Brain microvascular endothelial cell (primary cell): ENCODE measurements at regions not wholly inside any gene's neighbourhood (a gene's known extent, or its start where the extent isn't known, plus 50 kb on each side); places are given as distances from the start of the nearest gene placed in this dataset.
"Not testable (repeated sequence)": the region's sequence is repeated elsewhere in the genome, so short reads cannot be mapped to it uniquely, and the experiment has no call there.

Experiments used
- DNase-seq: peaks from one replicate; pipeline ENCODE4 v3.0.0-alpha.2; 2020
- H3K27ac ChIP-seq: fragments of 250-450 bp; sonication (Bioruptor Pico); 2 replicates; pipeline ENCODE4 v1.5.1; 2020; ENCODE audit warnings: mild to moderate bottlenecking, moderate library complexity
- H3K27me3 ChIP-seq: fragments of 250-450 bp; sonication (Bioruptor Pico); replicated peaks from 2 replicates; pipeline ENCODE4 v1.5.1; 2020; ENCODE audit warnings: mild to moderate bottlenecking
- H3K36me3 ChIP-seq: fragments of 250-450 bp; sonication (Bioruptor Pico); replicated peaks from 2 replicates; pipeline ENCODE4 v1.5.1; 2020; ENCODE audit warnings: mild to moderate bottlenecking
- H3K4me3 ChIP-seq: 2 replicates; pipeline ENCODE4 v1.5.1; 2011; ENCODE audit warnings: low read depth, mild to moderate bottlenecking, control low read depth, low read length, moderate library complexity
- in situ Hi-C: cut with HindIII; loops from 2 replicates; pipeline ENCODE4 v1.10.0; 2017; ENCODE audit warnings: low sequenced_read_pairs, low pct_ligation_motif_present
- TF ChIP-seq, protein P1 (sequence below): IDR thresholded peaks from 2 replicates; pipeline ENCODE4 v1.5.1; 2011; ENCODE audit warnings: low read depth, mild to moderate bottlenecking, moderate library complexity, low read length, control low read depth, inconsistent platforms; ENCODE audit errors: missing control alignments

GRCh38 chr6:116996842-116997241 lies 119.8 kb downstream of the RFX6 start:
- in situ Hi-C loops, result no loop called here
- H3K27ac ChIP-seq, result no peak overlapping the region
- no peaks in the 10 kb centered on the region for H3K27me3 ChIP-seq
- no peak for DNase-seq
- TF ChIP-seq, protein P1, sequence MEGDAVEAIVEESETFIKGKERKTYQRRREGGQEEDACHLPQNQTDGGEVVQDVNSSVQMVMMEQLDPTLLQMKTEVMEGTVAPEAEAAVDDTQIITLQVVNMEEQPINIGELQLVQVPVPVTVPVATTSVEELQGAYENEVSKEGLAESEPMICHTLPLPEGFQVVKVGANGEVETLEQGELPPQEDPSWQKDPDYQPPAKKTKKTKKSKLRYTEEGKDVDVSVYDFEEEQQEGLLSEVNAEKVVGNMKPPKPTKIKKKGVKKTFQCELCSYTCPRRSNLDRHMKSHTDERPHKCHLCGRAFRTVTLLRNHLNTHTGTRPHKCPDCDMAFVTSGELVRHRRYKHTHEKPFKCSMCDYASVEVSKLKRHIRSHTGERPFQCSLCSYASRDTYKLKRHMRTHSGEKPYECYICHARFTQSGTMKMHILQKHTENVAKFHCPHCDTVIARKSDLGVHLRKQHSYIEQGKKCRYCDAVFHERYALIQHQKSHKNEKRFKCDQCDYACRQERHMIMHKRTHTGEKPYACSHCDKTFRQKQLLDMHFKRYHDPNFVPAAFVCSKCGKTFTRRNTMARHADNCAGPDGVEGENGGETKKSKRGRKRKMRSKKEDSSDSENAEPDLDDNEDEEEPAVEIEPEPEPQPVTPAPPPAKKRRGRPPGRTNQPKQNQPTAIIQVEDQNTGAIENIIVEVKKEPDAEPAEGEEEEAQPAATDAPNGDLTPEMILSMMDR, result no peak
- H3K4me3 ChIP-seq, result no peak overlapping the region
- no peaks in the 10 kb centered on the region for H3K36me3 ChIP-seq

DNA sequence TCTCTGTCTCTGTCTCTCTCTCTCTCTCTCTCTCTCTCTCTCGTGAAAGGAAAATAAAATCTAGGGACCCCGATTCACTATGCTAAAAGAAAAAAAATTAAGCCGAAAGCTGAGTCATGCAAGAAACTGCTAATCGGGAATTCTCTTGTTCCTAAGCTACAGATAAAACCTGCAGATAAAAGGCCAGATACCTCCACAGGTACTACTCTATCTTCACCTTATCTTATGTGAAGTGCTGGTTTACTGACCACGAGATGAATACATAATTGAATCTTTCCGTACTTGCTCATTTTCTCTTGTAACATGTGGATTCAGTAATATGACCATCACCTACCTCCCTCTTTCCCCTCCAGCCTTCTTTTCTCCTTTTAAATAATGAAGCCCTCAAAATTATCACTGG lies 120.5 kb downstream of the RFX6 start:
- H3K36me3 ChIP-seq, result no peaks in the 10 kb centered on the region
- H3K27me3 ChIP-seq, result no peaks in the 10 kb centered on the region
- in situ Hi-C loops, result no loop called here
- DNase-seq, result no peak
- TF ChIP-seq, protein P1, result no peak
- no peak overlapping the region for H3K27ac ChIP-seq
- H3K4me3 ChIP-seq, result no peak overlapping the region

DNA sequence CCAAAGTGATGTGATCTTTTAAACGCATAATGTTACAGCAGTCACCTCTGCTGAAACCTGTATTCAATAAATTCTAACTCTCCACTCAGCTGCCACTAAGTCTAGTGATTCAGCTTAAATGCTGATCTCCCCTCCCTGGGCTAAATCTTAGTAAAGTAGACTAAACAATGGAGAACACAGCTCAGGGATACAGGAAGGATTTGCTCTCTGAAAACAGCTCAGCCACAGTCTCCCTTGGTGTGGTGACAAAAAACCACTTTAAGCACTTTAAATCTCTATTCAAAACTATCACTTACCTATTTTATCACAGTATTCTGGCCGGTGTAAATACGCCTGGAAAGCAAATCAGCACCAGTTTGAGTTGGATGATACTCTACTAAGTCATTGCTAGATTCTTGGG lies 130.6 kb downstream of the RFX6 start:
- H3K4me3 ChIP-seq, result no peak overlapping the region
- no peaks in the 10 kb centered on the region for H3K27me3 ChIP-seq
- no peaks in the 10 kb centered on the region for H3K36me3 ChIP-seq
- DNase-seq, result no peak
- in situ Hi-C loops, result no loop called here
- H3K27ac ChIP-seq, result no peak overlapping the region
- TF ChIP-seq, protein P1, result no peak

GRCh38 chr6:117008618-117009017 lies 131.6 kb downstream of the RFX6 start:
- no peaks in the 10 kb centered on the region for H3K36me3 ChIP-seq
- no peak overlapping the region for H3K4me3 ChIP-seq
- no peak for DNase-seq
- TF ChIP-seq, protein P1, result no peak
- no peaks in the 10 kb centered on the region for H3K27me3 ChIP-seq
- in situ Hi-C loops, result no loop called here
- no peak overlapping the region for H3K27ac ChIP-seq

GRCh38 chr6:117014641-117015473 lies 137.8 kb downstream of the RFX6 start:
- DNase-seq, in situ Hi-C loops, H3K36me3 ChIP-seq, H3K4me3 ChIP-seq, H3K27ac ChIP-seq, H3K27me3 ChIP-seq: not testable (repeated sequence)

GRCh38 chr6:117015474-117015804 lies 138.4 kb downstream of the RFX6 start:
- DNase-seq, H3K4me3 ChIP-seq, in situ Hi-C loops, H3K36me3 ChIP-seq, H3K27ac ChIP-seq, H3K27me3 ChIP-seq: not testable (repeated sequence)

- no peak overlapping the region for H3K4me3 ChIP-seq
- TF ChIP-seq, protein P1, result no peak
- H3K36me3 ChIP-seq, result no peaks in the 10 kb centered on the region
- no peaks in the 10 kb centered on the region for H3K27me3 ChIP-seq
- H3K27ac ChIP-seq, result no peak overlapping the region
- in situ Hi-C loops, result no loop called here
- DNase-seq, result no peak
These were observed 141.7 kb downstream of the RFX6 start for GRCh38 chr6:117018771-117019170.
